Trophoblast cell (in vitro differentiated cells and primary cell): ENCODE measurements at regions not wholly inside any gene's neighbourhood (a gene's known extent, or its start where the extent isn't known, plus 50 kb on each side); places are given as distances from the start of the nearest gene placed in this dataset.

ENCODE experiments used
- DNase-seq, 2 donors: peaks; one replicate each; pipeline ENCODE4 v3.0.0-alpha.2; 2016
- H2AFZ ChIP-seq: 2 replicates; pipeline ENCODE4 v1.6.1; 2013; ENCODE audit warnings: low read length, moderate library complexity, mild to moderate bottlenecking; ENCODE audit not compliant: insufficient read depth, poor library complexity
- H2AK5ac ChIP-seq: 2 replicates; pipeline ENCODE4 v1.6.1; 2013; ENCODE audit warnings: mild to moderate bottlenecking, low read length
- H2BK120ac ChIP-seq: 2 replicates; pipeline ENCODE4 v1.6.1; 2013; ENCODE audit warnings: low read length, mild to moderate bottlenecking, moderate library complexity; ENCODE audit not compliant: insufficient read depth, poor library complexity
- H2BK12ac ChIP-seq: 2 replicates; pipeline ENCODE4 v1.6.1; 2013; ENCODE audit warnings: mild to moderate bottlenecking, low read length, moderate library complexity
- H2BK5ac ChIP-seq: 2 replicates; pipeline ENCODE4 v1.6.1; 2013; ENCODE audit warnings: low read length, low read depth, moderate library complexity, mild to moderate bottlenecking; ENCODE audit not compliant: poor library complexity
- H3K14ac ChIP-seq: 2 replicates; pipeline ENCODE4 v1.6.1; 2013; ENCODE audit warnings: mild to moderate bottlenecking, low read length
- H3K18ac ChIP-seq: 2 replicates; pipeline ENCODE4 v1.6.1; 2013; ENCODE audit warnings: mild to moderate bottlenecking, low read length
- H3K23ac ChIP-seq: 2 replicates; pipeline ENCODE4 v1.6.1; 2013; ENCODE audit warnings: low read length
- H3K27ac ChIP-seq: 2 replicates; pipeline ENCODE4 v1.5.1; 2013; ENCODE audit warnings: low read depth, mild to moderate bottlenecking, inconsistent platforms, low read length, moderate library complexity
- H3K27me3 ChIP-seq: 2 replicates; pipeline ENCODE4 v1.6.1; 2013; ENCODE audit warnings: inconsistent platforms, mild to moderate bottlenecking, low read length, moderate library complexity; ENCODE audit not compliant: insufficient read depth
- H3K36me3 ChIP-seq, 2 experiments: 1 replicate in 1 of 2; 2 replicates in 1 of 2; pipeline ENCODE4 v1.6.1; 2013; ENCODE audit warnings: low read length in 2 of 2, mild to moderate bottlenecking in 2 of 2, moderate library complexity in 1 of 2; ENCODE audit not compliant: insufficient read depth in 2 of 2, control insufficient read depth in 1 of 2
- H3K4ac ChIP-seq: 2 replicates; pipeline ENCODE4 v1.6.1; 2013; ENCODE audit warnings: low read depth, mild to moderate bottlenecking, low read length, moderate library complexity
- H3K4me1 ChIP-seq, 2 experiments: 1 replicate in 1 of 2; 2 replicates in 1 of 2; pipeline ENCODE4 v1.6.1; 2013; ENCODE audit warnings: low read length in 2 of 2, mild to moderate bottlenecking in 2 of 2, moderate library complexity in 1 of 2; ENCODE audit not compliant: insufficient read depth in 2 of 2, control insufficient read depth in 1 of 2
- H3K4me2 ChIP-seq: 2 replicates; pipeline ENCODE4 v1.6.1; 2013; ENCODE audit warnings: inconsistent platforms, mild to moderate bottlenecking, low read length, moderate library complexity
- H3K4me3 ChIP-seq: 2 replicates; pipeline ENCODE4 v1.5.1; 2013; ENCODE audit warnings: mild to moderate bottlenecking, low read depth, low read length, inconsistent platforms
- H3K79me1 ChIP-seq: one replicate; pipeline ENCODE4 v1.6.1; 2013; ENCODE audit warnings: low read length
- H3K79me2 ChIP-seq: 2 replicates; pipeline ENCODE4 v1.6.1; 2013; ENCODE audit warnings: low read length, mild to moderate bottlenecking; ENCODE audit not compliant: control insufficient read depth, insufficient read depth, poor library complexity
- H3K9ac ChIP-seq: 2 replicates; pipeline ENCODE4 v1.6.1; 2013; ENCODE audit warnings: mild to moderate bottlenecking, low read length
- H3K9me3 ChIP-seq: 2 replicates; pipeline ENCODE4 v1.6.1; 2013; ENCODE audit warnings: low read depth, mild to moderate bottlenecking, control low read depth, inconsistent platforms, low read length; ENCODE audit not compliant: insufficient read depth
- H4K12ac ChIP-seq: 2 replicates; pipeline ENCODE4 v1.6.1; 2013; ENCODE audit warnings: low read depth, mild to moderate bottlenecking, low read length, moderate library complexity
- H4K8ac ChIP-seq: 2 replicates; pipeline ENCODE4 v1.6.1; 2013; ENCODE audit warnings: low read depth, mild to moderate bottlenecking, low read length, moderate library complexity
- H4K91ac ChIP-seq: one replicate; pipeline ENCODE4 v1.6.1; 2013; ENCODE audit warnings: low read depth, mild to moderate bottlenecking, low read length, moderate library complexity
- WGBS: extraction: QIAGEN DNeasy Blood & Tissue Kit; methylation state at CpG from one replicate; pipeline ENCODE4 v1.1.7; 2013; ENCODE audit warnings: missing lambda C conversion rate; ENCODE audit not compliant: insufficient read length, insufficient coverage; ENCODE audit errors: extremely low coverage; 5-methylcytosine and 5-hydroxymethylcytosine counted together

- no peaks in the 10 kb centered on the region for H3K9me3 ChIP-seq
- no peak overlapping the region for H3K4ac ChIP-seq
- DNase-seq, result no peak
- no peaks in the 10 kb centered on the region for H3K36me3 ChIP-seq
- WGBS, result no CpG with 5 or more reads among the region's 1 CpG
- H3K4me1 ChIP-seq, result no peaks in the 10 kb centered on the region
- no peak overlapping the region for H2AFZ ChIP-seq
- no peak overlapping the region for H2BK120ac ChIP-seq
- no peak overlapping the region for H3K4me2 ChIP-seq
- H4K12ac ChIP-seq, result no peak overlapping the region
- H3K27ac ChIP-seq, result no peak overlapping the region
- H3K23ac ChIP-seq, result no peak overlapping the region
- H4K91ac ChIP-seq, result no peak overlapping the region
- H3K79me2 ChIP-seq, result no peaks in the 10 kb centered on the region
- H4K8ac ChIP-seq, result no peak overlapping the region
- H3K18ac ChIP-seq, result no peak overlapping the region
- H2AK5ac ChIP-seq, result no peak overlapping the region
- H3K9ac ChIP-seq, result no peak overlapping the region
- H2BK5ac ChIP-seq, result no peak overlapping the region
- H3K14ac ChIP-seq, result no peak overlapping the region
- H3K4me3 ChIP-seq, result no peak overlapping the region
- H3K27me3 ChIP-seq, result no peaks in the 10 kb centered on the region
- H2BK12ac ChIP-seq, result no peak overlapping the region
- no peaks in the 10 kb centered on the region for H3K79me1 ChIP-seq
These were observed 50.6 kb upstream of the L3MBTL4 start for GRCh38 chr18:6465281-6465680.

- Histone ChIP-seq H3K14ac (no peak overlapping the region), H3K36me3 (no peaks in the 10 kb centered on the region), H2AK5ac (no peak overlapping the region), H3K27me3 (no peaks in the 10 kb centered on the region), H3K27ac (no peak overlapping the region), H3K4me2 (no peak overlapping the region), H3K23ac (no peak overlapping the region), H2AFZ (no peak overlapping the region), H3K79me1 (no peaks in the 10 kb centered on the region), H4K91ac (no peak overlapping the region), H3K18ac (no peak overlapping the region), H2BK5ac (no peak overlapping the region), H4K8ac (no peak overlapping the region), H2BK120ac (no peak overlapping the region), H3K4ac (no peak overlapping the region), H3K9me3 (no peaks in the 10 kb centered on the region), H3K4me1 (no peaks in the 10 kb centered on the region), H2BK12ac (no peak overlapping the region), H4K12ac (no peak overlapping the region), H3K79me2 (no peaks in the 10 kb centered on the region), H3K9ac (no peak overlapping the region), H3K4me3 (no peak overlapping the region)
- DNase-seq, result no peak
- WGBS, result no CpG with 5 or more reads among the region's 1 CpG
These were observed 61.5 kb upstream of the L3MBTL4 start for GRCh38 chr18:6476190-6476589.

GRCh38 chr18:6476880-6477279 lies 62.2 kb upstream of the L3MBTL4 start:
- no peaks in the 10 kb centered on the region for H3K79me1 ChIP-seq
- no peak overlapping the region for H3K18ac ChIP-seq
- H3K27me3 ChIP-seq, result no peaks in the 10 kb centered on the region
- DNase-seq, result no peak
- no peaks in the 10 kb centered on the region for H3K9me3 ChIP-seq
- no peak overlapping the region for H3K14ac ChIP-seq
- H3K4ac ChIP-seq, result no peak overlapping the region
- H3K9ac ChIP-seq, result no peak overlapping the region
- H2BK120ac ChIP-seq, result no peak overlapping the region
- no peak overlapping the region for H2AFZ ChIP-seq
- H2AK5ac ChIP-seq, result no peak overlapping the region
- no peak overlapping the region for H2BK12ac ChIP-seq
- H2BK5ac ChIP-seq, result no peak overlapping the region
- no peak overlapping the region for H4K8ac ChIP-seq
- no peak overlapping the region for H4K91ac ChIP-seq
- no CpG with 5 or more reads among the region's 2 CpGs for WGBS
- no peak overlapping the region for H3K4me2 ChIP-seq
- H3K23ac ChIP-seq, result no peak overlapping the region
- no peaks in the 10 kb centered on the region for H3K4me1 ChIP-seq
- no peaks in the 10 kb centered on the region for H3K36me3 ChIP-seq
- H3K79me2 ChIP-seq, result no peaks in the 10 kb centered on the region
- H4K12ac ChIP-seq, result no peak overlapping the region
- no peak overlapping the region for H3K4me3 ChIP-seq
- no peak overlapping the region for H3K27ac ChIP-seq

- H4K8ac ChIP-seq, result no peak overlapping the region
- H3K79me1 ChIP-seq, result no peaks in the 10 kb centered on the region
- H3K36me3 ChIP-seq, result no peaks in the 10 kb centered on the region
- H3K14ac ChIP-seq, result no peak overlapping the region
- no peaks in the 10 kb centered on the region for H3K27me3 ChIP-seq
- H2AK5ac ChIP-seq, result no peak overlapping the region
- 100% methylated on average over 1 of the region's 6 CpGs for WGBS
- no peak for DNase-seq
- no peak overlapping the region for H3K4me3 ChIP-seq
- no peak overlapping the region for H3K9ac ChIP-seq
- no peak overlapping the region for H2BK120ac ChIP-seq
- no peak overlapping the region for H3K4me2 ChIP-seq
- H2BK12ac ChIP-seq, result no peak overlapping the region
- no peak overlapping the region for H2AFZ ChIP-seq
- no peak overlapping the region for H3K23ac ChIP-seq
- no peaks in the 10 kb centered on the region for H3K9me3 ChIP-seq
- no peak overlapping the region for H2BK5ac ChIP-seq
- H3K4ac ChIP-seq, result no peak overlapping the region
- no peak overlapping the region for H4K91ac ChIP-seq
- no peak overlapping the region for H4K12ac ChIP-seq
- H3K79me2 ChIP-seq, result no peaks in the 10 kb centered on the region
- H3K4me1 ChIP-seq, result peaks cover 0 to 2% of the 10 kb centered on the region in 2 experiments
- H3K18ac ChIP-seq, result no peak overlapping the region
- H3K27ac ChIP-seq, result no peak overlapping the region
These were observed 63.4 kb upstream of the L3MBTL4 start for GRCh38 chr18:6478121-6478520.
